ENCODE measurements at regions not wholly inside any gene's neighbourhood (a gene's known extent, or its start where the extent isn't known, plus 50 kb on each side); places are given as distances from the start of the nearest gene placed in this dataset.
"Not testable (repeated sequence)": the region's sequence is repeated elsewhere in the genome, so short reads cannot be mapped to it uniquely, and the experiment has no call there.

DNA sequence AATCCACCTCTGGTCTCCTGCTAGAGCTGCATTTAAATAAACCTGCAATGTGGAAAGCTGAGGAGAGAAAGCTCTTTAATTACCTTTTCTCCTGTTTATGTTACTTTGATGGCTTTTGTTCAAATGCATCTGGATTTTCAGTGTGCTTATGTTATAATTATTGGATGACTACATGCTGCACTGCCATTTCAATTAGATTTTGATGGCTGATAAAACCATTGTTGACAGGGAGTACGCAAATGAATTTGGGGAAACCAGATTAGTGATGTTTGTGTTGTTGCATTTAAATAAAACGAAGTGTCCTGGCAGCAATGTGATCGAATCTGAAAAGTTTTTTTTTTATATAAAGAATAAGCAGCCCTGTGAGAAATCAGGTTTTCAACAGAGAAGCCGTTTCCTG is 799.8 kb downstream of the DIAPH3 start:
- no peak for DNase-seq (ENCODE audit: low read depth in 4 of 4, low spot score in 3 of 4)

GRCh38 chr13:59364641-59365085 is 799.1 kb downstream of the DIAPH3 start:
- DNase-seq (ENCODE audit: low read depth in 4 of 4, low spot score in 3 of 4) = no peak

- no peak for DNase-seq (ENCODE audit: low read depth in 4 of 4, low spot score in 3 of 4)
Observed at GRCh38 chr13:59367467-59367866, 796.3 kb downstream of the DIAPH3 start.

DNA sequence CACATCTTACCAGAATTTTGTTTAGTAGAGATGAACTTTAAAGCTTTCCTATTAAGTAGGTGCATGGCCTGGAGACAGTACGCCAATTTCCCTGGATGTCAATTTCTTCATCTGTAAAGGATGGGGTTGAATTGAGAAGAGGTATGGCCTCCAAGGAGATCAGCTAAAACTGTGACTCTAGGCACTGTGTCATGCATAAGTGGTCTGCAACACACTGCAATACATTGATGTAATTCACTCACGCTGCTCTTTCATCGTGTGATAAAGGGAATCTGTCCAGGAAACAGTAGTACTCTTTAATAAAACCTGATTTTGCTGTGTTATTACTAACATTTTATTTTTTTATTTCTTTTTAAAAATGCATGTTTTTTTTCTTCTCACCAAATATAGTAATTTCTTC is 795.8 kb downstream of the DIAPH3 start:
- DNase-seq (ENCODE audit: low read depth in 4 of 4, low spot score in 3 of 4) = no peak

GRCh38 chr13:59368693-59369092 is 795.0 kb downstream of the DIAPH3 start:
- DNase-seq (ENCODE audit: low read depth in 4 of 4, low spot score in 3 of 4) = no peak

DNA sequence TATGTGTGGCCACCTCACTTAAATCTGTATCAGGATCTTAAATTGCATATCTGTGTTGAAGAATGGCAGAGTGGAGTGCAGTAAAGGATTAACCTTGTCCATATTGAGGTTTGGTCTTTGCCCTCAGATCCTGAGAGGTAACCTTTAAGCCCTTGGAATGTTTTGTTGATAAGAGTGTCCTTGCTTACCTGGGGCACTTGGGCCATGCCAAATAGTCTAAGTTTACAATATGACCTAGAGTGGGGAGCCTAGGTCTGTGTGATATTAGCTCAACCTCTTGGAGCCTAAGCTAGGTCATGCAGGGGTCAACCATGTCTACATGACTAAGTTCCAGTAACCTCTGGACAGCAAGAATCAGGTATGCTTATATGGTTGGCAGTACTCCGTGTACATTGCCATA is 792.5 kb downstream of the DIAPH3 start:
- DNase-seq (ENCODE audit: low read depth in 4 of 4, low spot score in 3 of 4) = no peak

- DNase-seq (ENCODE audit: low read depth in 4 of 4, low spot score in 3 of 4) = no peak
Observed at GRCh38 chr13:59373341-59373740, 790.4 kb downstream of the DIAPH3 start.

- DNase-seq (ENCODE audit: low read depth in 4 of 4, low spot score in 3 of 4) = no peak
Observed at GRCh38 chr13:59374691-59375090, 789.0 kb downstream of the DIAPH3 start.

GRCh38 chr13:59384154-59384553 is 779.6 kb downstream of the DIAPH3 start:
- no peak for DNase-seq (ENCODE audit: low read depth in 4 of 4, low spot score in 3 of 4)

GRCh38 chr13:59391696-59392095 is 772.0 kb downstream of the DIAPH3 start:
- peak; percentile 43 to 60 (median 56) for DNase-seq (ENCODE audit: low read depth in 4 of 4, low spot score in 3 of 4)

GRCh38 chr13:59392328-59392727 is 771.4 kb downstream of the DIAPH3 start:
- DNase-seq (ENCODE audit: low read depth in 4 of 4, low spot score in 3 of 4) = no peak

DNA sequence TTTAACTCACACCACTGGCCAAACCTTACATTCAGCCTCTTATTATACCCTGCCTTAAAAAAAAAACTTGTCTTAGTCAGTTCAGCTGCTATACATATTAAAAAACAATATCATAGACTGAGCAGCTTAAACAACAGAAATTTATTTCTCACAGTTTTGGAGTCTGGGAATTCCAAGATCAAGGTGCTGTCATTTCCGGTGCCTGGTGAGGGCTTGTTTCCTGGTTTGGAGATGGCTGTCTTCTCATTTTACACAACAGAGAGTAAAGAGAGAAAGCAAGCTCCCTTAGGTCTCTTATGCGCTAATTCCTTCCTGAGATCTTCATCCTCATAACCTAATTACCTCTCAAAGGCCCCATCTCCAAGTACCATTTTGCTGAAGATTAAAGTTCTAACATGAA is 769.2 kb downstream of the DIAPH3 start:
- DNase-seq (ENCODE audit: low read depth in 4 of 4, low spot score in 3 of 4) = no peak

- DNase-seq (ENCODE audit: low read depth in 4 of 4, low spot score in 3 of 4) = no peak
Observed at GRCh38 chr13:59398127-59398526, 765.6 kb downstream of the DIAPH3 start.

DNA sequence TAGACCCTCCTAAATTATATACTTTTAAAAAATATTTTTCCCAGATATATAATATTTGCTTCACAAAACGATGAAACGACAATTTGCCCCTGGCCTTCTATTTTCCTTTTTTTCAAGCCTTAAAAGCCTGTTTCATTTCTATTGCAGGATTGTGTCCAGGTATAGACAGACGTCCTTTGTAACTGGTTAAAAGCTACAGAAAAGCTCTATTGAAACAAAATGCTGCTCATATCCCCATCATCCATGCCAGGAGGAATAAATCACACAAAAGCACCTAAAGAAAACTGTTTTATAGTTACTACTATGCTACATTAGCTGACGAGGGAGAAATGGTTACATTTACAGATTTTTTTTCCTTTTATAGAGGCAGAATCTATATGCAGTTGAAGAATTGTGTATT is 765.1 kb downstream of the DIAPH3 start:
- DNase-seq (ENCODE audit: low read depth in 4 of 4, low spot score in 3 of 4) = no peak

GRCh38 chr13:59399513-59399912 is 764.2 kb downstream of the DIAPH3 start:
- no peak for DNase-seq (ENCODE audit: low read depth in 4 of 4, low spot score in 3 of 4)

DNA sequence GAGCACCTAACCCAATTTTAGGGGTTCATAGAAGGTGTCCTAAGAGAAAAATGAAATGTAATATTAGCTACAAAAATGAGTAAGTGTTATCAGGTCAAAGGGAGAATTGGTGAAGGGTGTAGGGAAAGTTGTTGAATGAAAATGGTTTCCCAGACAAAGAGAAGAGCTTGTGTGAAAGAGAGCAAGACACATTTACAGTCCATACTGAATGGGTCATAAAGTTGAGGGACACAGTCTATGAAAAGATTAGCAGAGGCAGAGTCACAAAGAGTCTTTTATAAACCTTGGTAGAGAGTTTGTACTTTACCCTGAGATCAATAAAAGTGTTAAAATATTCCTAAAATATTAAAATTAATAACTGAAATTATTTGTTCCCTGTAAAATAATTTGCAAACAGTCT is 759.4 kb downstream of the DIAPH3 start:
- no peak for DNase-seq (ENCODE audit: low read depth in 4 of 4, low spot score in 3 of 4)

- not testable (repeated sequence) for DNase-seq (ENCODE audit: low read depth in 4 of 4, low spot score in 3 of 4)
Observed at GRCh38 chr13:59407251-59407650, 756.5 kb downstream of the DIAPH3 start.

DNA sequence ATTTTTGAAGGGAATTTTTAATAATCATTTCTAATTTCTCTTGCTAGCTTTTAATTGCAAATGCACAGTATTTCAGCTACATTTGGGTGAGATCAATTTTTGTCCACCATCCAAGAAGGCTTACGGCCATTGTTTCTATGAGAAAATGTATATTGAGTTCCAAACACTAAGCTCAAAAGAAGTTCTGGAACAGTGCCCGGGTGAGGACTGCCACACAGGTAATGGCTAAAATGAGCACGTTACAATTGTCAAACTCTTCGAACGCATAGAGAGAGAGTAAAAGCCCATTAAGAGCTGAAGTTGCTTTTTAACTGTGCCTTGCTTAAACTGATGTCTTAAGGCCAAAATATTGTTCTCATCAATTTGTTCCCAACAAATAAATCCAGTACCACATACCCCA is 755.0 kb downstream of the DIAPH3 start:
- DNase-seq (ENCODE audit: low read depth in 4 of 4, low spot score in 3 of 4) = no peak

GRCh38 chr13:59409211-59409610 is 754.5 kb downstream of the DIAPH3 start:
- no peak for DNase-seq (ENCODE audit: low read depth in 4 of 4, low spot score in 3 of 4)

GRCh38 chr13:59409634-59410200 is 754.0 kb downstream of the DIAPH3 start:
- no peak for DNase-seq (ENCODE audit: low read depth in 4 of 4, low spot score in 3 of 4)

- DNase-seq (ENCODE audit: low read depth in 4 of 4, low spot score in 3 of 4) = no peak
Observed at GRCh38 chr13:59413126-59413525, 750.6 kb downstream of the DIAPH3 start.

- DNase-seq (ENCODE audit: low read depth in 4 of 4, low spot score in 3 of 4) = no peak
Observed at GRCh38 chr13:59414006-59414405, 749.7 kb downstream of the DIAPH3 start.

- no peak for DNase-seq (ENCODE audit: low read depth in 4 of 4, low spot score in 3 of 4)
Observed at GRCh38 chr13:59415498-59415897, 748.2 kb downstream of the DIAPH3 start.

All from right renal pelvis (tissue), 4 donors.